CD4-positive, alpha-beta T cell treated with Interleukin-2 at 100 ng/mL for 4 hours (primary cell): ENCODE measurements at regions not wholly inside any gene's neighbourhood (a gene's known extent, or its start where the extent isn't known, plus 50 kb on each side); places are given as distances from the start of the nearest gene placed in this dataset.
"Not testable (repeated sequence)": the region's sequence is repeated elsewhere in the genome, so short reads cannot be mapped to it uniquely, and the experiment has no call there.

Source experiments
- DNase-seq: peaks from one replicate; pipeline ENCODE4 v3.0.0-alpha.2; 2020; ENCODE audit warnings: low spot score

DNA sequence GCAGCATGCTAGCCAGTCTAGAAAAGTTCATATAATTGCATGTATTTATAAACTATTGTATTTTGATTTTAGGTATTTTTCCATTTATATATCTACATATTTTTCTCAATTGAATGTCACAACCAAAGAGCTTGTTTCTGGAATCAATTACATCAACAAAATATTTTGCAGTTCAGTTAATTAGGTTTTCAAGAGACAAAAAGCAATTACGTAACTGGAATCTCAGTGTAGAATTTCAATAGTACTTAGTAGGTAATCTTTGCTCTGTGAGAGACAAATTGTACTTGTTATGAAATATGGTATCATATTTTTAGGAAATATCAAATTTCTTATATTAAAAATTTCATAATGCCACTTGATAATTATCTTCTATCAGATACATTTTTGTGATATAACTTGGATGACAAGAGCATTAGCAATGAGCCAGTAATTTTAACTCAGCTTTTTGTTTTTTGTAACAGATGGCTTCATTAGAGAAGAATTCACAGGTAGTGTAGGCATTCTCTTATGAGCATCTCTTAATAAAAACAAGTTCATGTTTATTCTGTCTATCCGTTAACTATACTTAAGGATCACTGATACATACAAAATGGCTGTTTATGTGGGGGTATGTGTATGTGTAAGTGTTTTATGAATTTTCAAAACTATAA is 774.7 kb downstream of the C12orf50 start:
- DNase-seq, result no peak

DNA sequence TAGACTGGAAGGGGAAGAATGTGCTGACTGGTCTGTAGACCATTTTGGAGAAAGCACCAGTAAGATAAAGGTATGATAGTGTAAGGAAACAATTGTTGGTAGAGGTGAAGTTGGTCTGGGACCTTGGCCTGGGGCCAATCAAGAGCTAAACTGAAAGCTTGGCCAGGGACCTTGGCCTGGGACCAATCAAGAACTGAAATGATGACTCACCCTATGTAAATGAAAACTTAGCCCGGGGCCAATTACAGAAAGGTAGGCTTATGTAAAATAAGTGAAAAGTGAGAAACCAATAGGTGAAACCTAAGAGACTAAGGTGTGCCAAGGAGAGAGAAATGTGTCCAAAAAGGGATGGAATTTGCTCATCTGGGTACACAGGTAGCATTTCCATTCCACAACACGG is 776.0 kb downstream of the C12orf50 start:
- no peak for DNase-seq

DNA sequence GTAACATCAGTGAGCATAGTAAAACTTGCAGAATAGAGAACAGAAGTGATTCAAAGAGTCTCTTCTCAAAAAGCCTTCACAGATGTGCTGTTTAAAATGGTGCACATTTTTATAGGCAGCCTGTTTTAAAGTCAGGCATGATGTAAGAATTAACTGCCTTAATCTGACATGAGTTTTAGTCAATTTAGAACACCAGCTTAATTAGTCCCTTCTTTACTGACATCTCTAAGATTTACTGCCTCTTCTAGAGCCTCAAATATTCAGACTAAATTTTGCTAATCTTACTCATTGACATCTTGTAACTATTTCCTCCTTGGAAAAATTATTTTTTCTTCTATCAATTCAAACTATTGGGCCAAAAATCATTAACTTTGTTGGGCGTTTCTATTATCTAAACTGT is 782.5 kb downstream of the C12orf50 start:
- DNase-seq, result no peak

DNA sequence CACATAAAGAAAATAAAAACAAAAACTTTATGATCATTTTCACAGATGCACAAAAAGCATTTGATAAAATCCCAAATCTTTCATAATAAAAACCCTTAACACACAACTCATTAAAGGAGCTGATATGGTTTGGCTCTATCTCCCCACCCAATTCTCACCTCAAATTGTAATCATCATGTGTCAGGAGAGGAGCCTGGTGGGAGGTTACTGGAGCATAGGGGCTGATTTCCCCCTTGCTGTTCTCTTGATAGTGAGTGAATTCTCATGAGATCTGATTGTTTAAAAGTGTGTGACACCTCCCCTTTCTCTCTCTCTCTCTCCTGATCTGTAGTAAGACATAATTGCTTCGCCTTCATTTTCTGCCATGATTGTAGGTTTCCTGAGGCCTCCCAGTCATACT is 790.7 kb downstream of the C12orf50 start:
- DNase-seq, result no peak

DNA sequence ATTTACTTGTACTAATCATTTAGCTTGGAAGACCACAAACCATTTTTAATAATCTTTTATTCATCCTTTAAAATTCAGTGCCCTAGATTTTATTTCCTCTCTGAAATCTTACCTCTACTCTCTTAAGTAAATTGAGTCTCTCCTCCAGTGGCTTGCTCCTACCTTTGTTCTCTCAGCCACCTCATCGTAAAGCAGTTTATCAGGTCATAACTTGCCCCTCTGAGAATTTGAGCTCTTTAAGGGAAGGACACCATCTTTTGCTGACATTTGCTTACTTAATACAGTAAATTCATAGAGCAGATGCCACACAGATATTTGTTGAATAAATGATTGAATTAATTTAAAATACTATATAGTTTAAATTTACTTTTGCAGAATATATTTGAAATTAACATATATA is 794.3 kb downstream of the C12orf50 start:
- DNase-seq, result no peak

DNA sequence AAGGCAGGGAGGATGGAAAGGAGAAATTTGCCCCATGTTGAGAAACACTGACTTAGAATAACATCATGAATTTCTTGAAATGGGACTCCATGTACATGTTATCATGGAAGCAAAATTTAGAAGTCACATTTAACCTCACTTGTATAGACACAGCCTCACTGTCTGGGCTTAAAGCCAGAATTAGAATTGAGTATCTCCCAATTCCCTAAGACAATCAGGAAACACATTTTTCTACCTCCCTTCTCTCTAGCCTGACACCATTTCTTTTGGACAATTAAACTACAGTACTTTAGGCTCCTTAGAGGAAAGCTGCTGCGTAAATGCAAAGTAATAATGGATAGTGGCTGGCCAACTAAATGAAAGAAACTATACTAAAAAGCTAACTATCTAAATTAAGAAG is 795.5 kb downstream of the C12orf50 start:
- DNase-seq, result no peak

DNA sequence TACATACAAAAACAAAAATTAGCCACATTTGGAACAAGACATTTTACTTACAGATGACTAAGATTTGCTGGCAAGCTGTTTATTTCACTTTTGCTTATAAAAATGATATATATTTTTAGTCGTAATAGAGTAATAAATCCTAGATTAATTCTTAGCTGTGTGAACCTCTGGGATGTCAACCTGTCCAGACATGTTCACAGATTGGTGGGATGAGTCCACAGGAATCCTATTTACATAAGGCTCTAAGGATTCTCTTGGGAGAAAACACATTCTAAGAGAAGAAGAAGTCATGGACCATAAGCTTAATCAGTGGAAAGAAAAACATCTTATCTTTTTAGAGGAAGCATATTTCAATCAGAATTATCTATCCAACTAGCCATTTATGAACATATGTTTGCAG is 797.4 kb downstream of the C12orf50 start:
- DNase-seq, result no peak

DNA sequence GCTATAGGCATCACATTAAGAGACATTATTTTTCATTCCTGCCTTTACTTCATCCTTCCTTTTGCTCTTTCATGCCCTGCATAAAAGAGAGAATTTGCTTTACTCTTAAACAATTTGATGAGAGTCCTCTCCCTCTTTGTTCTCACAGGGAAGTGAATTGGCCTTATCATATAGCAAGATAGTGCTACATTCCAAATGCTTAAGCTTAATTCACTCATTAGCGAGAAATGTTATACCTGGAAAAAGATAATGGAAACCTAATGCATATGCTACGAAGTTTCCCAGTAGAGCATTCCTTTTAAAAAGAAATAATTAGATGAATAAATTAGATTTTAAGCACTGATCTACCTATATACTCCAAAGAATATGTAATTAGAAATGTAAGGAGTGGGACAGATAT is 798.8 kb downstream of the C12orf50 start:
- no peak for DNase-seq

DNA sequence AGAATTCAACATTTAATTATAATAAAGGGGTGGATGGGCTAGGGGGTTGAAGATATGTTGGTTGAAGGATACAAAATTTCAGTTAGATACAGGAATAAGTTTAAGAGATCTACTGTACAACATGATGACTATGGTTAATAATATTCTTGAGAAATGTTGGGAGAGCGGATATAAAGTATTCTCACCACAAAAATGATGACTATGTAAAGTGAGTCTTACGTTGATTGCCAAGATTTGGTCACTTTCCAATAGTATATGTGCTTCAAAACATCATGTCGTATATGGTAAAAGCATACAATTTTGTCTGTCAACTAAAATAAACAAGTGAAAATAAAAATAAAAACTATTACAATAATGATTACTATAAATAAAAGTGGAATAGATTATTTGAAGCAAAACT is 802.0 kb downstream of the C12orf50 start:
- no peak for DNase-seq

DNA sequence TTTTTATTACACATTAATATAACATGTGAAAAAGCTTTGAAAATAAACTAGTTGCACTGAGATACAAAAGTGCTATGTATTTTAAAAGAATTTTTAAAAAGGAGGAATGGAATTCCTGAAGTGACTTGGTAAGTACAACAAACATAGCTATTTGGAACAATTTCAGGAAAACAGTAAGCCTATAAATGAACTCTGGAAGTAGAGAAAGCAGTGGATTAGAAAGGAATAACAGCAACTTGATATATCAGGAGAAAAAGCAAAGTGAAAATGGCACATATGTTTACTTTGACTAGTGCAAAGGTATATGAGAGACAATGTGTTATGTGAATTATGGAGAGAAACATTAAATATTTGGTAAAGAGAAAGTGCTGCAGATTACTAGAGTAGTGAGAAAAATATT is 811.7 kb downstream of the C12orf50 start:
- no peak for DNase-seq

DNA sequence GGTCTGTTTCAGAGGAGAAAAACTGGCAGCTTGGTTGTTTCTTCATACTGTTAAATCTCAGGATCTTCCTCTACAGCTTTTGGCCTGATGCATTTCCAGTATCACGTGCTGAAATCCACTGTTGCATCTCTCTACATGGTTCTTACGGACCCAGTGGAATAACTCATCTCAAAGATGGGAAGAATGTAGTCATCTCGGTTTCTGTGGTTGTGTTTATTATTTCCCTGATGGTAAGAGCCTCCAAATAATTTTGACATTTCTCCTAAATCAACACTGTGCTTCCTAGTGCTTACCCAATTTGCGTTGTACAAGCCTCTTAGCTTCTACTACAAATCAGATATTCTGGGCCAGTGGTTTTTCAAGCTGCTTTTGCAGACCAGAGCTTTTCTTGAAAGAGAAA is 812.8 kb downstream of the C12orf50 start:
- no peak for DNase-seq

DNA sequence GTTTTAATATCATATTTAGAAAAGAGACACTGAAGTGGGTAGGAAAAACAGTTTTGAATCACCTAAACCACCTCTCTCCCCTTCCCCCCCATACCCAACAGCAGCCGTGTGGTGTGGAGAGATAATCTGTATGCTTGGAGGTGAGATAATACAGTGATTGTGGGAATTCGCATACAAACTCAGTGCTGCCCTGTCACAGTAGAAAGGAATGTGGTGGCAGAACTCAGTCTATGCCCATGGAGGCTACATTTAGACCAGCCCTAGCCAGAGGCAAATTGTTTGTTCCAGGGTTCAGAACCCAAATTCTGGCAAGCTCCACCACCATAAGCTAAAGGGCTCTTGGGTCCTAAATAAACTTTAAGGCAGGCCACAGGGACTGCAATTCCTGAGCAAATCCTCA is 827.0 kb downstream of the C12orf50 start:
- no peak for DNase-seq

DNA sequence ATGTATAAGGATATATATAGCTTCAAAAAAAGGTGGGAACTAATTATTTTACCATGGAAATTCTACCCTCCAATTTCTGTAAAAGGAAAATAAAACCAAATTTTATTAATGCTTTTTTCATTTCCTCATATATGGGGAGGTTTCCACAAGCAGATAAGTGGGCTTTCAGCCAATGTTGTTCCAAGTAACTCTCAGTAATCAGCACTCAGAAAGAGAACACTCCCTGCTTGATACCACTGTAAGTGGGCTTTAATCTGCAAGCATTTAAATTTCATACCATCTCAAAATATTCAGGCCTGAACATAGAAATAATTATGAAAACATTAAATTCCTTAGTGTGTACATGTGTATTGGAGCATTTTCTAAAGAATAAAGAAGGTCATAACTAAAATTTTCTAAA is 827.6 kb downstream of the C12orf50 start:
- no peak for DNase-seq

DNA sequence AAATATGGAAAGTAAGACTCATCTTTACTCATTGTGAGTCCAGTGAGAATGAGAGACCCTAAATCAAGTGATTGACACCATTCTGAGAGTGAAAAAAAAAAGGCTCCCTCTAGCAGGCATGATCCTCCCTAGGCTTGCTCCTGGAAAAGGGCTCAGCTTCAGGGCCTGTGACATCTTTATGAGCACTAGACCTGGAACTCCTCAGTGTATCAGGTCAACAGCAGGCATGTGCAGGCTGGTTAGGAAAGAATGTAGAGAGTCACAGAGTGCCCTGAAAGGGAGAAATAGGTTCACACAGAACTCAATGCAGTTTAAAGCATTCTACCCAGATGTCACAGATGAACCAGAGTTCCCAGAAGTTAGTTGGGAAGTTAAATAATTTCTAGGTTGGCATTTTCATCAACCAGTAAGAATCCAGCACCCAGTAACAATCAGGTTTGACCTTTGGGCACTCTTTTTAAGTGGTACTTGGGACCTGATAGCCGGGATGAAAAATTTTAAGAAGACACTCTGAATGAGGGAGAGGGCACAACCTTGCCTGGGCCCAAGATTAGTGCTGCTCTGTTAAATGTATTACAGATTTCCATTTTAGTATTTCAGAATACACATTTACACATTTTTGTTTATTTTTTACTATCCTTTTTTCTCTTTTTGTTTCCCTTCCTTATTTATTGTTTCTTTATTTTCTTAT is 828.8 kb downstream of the C12orf50 start:
- no peak for DNase-seq

DNA sequence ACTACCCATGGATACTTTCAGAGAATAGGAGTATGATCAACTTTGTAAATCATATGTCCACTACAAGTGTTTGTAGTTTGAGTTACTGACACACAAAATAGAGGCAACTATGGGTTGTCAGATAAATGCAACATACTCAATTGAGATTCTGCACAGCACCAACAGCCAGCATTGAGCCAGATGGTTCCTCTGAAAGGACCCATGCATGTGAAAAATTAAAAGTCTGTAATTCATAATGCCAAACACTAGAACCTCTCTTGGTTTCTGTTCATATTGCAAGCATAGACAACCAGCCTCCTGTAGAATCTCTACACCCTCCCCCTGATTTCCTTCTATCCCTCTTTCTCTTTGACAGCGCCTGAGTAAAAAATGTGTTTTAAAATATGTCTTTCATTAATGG is 831.0 kb downstream of the C12orf50 start:
- DNase-seq, result no peak

DNA sequence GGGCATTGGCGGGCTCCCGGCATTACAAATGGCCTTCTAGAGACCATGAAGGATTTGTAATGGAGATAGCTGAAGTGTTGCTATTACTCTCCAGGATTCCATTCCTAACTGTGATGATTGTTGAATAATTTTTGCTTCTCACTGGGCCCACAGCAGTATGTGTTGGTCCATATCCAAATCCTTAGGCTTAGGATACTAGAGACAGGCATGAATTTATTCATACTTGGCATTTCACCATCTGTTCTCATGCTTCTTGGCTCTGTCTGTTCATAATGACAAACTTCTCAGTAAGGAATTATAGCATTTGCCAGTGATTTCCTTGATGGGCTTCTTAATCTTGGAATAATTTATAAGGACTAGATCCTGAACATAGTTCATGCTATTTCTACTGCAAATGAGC is 832.9 kb downstream of the C12orf50 start:
- DNase-seq, result no peak

DNA sequence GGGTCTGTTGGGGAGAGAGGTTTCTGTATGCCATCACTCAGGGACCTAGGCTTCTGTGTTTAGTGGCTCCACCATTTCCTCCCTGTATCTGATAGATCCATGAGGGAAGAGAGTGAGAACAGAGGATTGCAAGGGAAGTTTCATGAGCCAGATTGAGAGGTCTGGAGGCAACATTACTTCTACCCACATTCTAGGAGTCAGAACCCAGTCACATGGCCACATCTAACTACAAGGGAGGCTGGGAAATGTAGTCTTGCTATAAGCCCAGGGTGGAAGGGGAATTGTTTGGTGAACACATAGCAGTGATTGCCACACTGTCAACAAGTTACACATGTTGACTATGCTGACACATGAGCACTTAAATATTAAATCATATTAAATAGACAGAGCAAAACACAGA is 834.8 kb downstream of the C12orf50 start:
- not testable (repeated sequence) for DNase-seq

DNA sequence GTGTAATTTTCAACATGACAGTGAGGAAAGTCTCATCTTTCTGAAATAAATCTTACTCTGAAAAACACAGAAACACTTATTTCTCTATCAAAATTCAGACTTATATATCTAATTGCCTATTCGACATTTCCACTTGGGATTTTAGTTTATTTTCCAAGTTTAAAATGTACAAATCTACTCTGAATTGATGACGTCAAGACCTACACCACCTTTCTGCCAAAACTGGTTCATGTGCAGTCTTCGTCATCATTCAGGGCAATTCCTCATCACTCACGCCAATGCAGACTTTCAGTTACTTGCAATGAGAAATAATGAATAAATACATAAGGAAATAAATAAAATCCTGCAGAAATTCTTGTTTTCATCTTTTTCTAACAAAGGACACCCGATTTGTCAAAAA is 843.8 kb downstream of the C12orf50 start:
- DNase-seq, result no peak

DNA sequence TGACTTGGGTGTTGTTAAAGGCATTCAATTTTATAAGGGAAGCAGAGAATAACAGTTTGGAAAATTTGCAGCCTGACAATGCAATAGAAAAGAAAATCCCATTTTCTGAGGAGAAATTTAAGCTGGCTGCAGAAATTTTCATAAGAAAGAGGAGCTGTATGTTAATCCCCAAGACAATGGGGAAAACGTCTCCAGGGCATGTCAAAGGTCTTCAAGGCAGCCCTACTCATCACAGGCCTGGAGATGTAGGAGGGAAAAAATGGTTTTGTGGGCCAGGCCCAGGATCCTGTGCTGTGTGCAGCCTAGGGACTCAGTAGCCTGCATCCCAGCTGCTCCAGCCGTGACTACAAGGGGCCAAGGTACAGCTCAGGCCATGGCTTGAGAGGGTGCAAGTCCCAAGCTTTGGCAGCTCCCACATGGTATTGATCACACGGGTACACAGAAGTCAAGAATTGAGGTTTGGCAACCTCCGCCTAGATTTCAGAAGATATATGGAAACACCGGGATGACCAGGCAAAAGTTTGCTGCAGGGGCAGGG is 846.4 kb downstream of the C12orf50 start:
- no peak for DNase-seq

DNA sequence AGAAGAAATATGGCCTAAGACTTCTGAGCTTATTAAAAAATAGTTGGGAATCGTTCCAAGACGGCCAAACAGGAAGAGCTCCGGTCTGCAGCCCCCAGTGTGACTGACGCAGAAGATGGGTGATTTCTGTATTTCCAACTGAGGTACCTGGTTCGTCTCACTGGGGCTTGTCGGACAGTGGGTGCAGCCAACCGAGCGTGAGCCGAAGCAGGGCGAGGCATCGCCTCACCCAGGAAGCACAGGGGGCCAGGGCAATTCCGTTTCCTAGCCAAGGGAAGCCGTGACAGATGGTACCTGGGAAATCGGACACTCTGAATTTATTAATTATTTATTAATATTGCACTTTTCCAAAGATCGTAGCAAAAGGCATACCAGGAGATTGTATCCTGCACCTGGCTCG is 857.8 kb downstream of the C12orf50 start:
- DNase-seq, result no peak

DNA sequence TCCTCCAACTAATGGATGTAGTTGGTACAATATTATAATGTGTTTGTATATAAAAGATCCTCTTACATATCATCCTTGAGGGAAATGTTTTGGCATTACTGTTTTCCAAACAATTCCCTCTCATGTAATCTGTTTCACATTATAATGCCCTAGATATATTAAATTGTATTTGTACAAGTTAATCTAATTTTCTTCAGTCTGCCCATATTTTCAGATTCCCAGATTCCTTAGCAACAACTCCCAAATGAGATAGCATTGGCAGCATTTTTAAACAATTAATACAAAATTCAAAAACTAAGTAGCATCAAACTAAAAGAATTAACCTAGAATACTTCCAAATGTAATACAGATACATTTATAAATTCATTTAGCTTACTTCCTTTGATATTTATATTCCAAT is 860.2 kb downstream of the C12orf50 start:
- DNase-seq, result no peak

DNA sequence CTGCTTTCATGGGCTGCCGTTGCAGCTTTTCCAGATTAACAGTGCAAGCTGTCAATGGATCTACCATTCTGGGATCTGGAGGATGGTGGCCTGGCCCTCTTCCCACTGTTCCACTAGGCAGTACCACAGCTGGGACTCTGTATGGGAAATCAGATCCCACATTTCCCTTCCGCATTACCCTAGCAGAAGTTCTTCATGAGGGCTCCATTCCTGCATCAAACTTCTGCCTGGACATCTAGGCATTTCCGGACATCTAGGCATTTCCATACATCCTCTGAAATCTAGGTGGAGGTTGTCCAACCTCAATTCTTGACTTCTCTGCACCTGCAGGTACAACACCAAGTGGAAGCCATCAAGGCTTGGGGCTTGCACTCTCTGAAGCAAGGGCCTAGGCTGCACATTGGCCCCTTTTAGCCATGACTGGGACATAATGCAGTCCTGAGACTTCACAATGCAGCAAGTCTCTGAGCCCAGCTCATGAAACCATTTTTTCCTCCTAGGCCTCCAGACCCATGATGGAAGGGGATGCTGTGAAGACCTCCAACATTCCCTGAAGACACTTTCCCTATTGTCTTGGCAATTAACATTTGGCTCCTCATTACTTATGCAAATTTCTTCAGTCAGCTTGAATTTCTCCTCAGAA is 863.3 kb downstream of the C12orf50 start:
- DNase-seq, result no peak

DNA sequence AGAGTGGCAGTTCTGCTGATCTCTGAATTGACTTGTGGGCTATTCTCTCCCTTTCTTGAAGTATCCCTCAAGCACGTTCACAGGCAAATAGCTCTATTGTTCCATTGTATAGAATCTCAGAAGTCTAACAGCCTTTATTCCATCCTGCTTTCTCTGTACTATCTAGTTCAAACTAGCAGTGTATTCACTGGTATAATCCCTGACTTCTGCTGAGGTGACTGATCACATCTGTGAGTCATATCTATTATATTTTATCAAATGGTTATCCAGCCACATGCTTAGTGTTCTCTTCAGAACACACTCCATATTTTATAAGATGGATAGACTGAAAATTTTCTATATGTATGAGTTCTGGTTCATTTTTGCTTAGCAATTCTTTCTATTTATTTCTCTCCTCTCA is 866.1 kb downstream of the C12orf50 start:
- no peak for DNase-seq
